Transverse colon (tissue), 4 donors: ENCODE measurements at regions not wholly inside any gene's neighbourhood (a gene's known extent, or its start where the extent isn't known, plus 50 kb on each side); places are given as distances from the start of the nearest gene placed in this dataset.

Experiments
- POLR2AphosphoS5 ChIP-seq, 3 donors: sonication (generic); formaldehyde crosslinking; IDR thresholded peaks; one replicate each; pipeline ENCODE4 v1.6.1; 2016; ENCODE audit warnings: antibody characterized with exemption in 3 of 3
- TF ChIP-seq, protein P1 (sequence below), 5 experiments: fragments of 200-600 bp in 3 of 5; fragments of 450-650 bp in 2 of 5; sonication (generic) in 3 of 5; IDR thresholded peaks; 1 replicate in 2 of 5; 2 replicates in 3 of 5; pipeline ENCODE4 v1.5.1; 2016 to 2017; ENCODE audit warnings: antibody characterized with exemption in 5 of 5, inconsistent platforms in 3 of 5, mild to moderate bottlenecking in 2 of 5, moderate library complexity in 1 of 5

DNA sequence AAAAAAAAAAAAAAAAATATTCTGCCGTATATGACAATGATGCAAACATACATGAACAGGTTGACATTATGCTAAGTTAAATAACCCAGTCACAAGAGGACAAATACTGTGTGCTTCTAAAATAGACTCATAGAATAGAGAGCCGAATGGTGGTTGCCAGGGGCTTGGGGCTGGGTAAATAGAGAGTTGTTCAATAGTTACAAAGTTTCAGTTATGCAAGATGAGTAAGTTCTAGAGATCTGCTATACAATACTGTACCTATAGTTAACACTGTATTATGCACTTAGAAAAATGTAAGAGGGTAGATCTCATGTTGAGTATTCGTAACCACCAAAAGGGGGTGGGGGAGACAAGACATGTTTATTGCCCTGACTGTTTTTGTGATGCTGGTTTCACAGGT lies 77.1 kb upstream of the GNAI1 start:
- TF ChIP-seq, protein P1, sequence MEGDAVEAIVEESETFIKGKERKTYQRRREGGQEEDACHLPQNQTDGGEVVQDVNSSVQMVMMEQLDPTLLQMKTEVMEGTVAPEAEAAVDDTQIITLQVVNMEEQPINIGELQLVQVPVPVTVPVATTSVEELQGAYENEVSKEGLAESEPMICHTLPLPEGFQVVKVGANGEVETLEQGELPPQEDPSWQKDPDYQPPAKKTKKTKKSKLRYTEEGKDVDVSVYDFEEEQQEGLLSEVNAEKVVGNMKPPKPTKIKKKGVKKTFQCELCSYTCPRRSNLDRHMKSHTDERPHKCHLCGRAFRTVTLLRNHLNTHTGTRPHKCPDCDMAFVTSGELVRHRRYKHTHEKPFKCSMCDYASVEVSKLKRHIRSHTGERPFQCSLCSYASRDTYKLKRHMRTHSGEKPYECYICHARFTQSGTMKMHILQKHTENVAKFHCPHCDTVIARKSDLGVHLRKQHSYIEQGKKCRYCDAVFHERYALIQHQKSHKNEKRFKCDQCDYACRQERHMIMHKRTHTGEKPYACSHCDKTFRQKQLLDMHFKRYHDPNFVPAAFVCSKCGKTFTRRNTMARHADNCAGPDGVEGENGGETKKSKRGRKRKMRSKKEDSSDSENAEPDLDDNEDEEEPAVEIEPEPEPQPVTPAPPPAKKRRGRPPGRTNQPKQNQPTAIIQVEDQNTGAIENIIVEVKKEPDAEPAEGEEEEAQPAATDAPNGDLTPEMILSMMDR (IDR thresholded peaks at IDR 0.05), result no peak
- no peak for TF ChIP-seq POLR2AphosphoS5 (IDR thresholded peaks at IDR 0.05)
